SJCRH30 (cell line): ENCODE measurements at regions not wholly inside any gene's neighbourhood (a gene's known extent, or its start where the extent isn't known, plus 50 kb on each side); places are given as distances from the start of the nearest gene placed in this dataset.
"Not testable (repeated sequence)": the region's sequence is repeated elsewhere in the genome, so short reads cannot be mapped to it uniquely, and the experiment has no call there.

Experiments
- DNase-seq, 2 experiments: peaks; one replicate each; pipeline ENCODE4 v3.0.0-alpha.2; 2015 to 2020
- H3K27ac ChIP-seq: fragments of 250-450 bp; sonication (Bioruptor Pico); 2 replicates; pipeline ENCODE4 v1.5.1; 2020; ENCODE audit warnings: mild to moderate bottlenecking, moderate library complexity
- H3K27me3 ChIP-seq: fragments of 250-450 bp; sonication (Bioruptor Pico); 2 replicates; pipeline ENCODE4 v1.5.1; 2020; ENCODE audit warnings: mild to moderate bottlenecking, moderate library complexity
- H3K36me3 ChIP-seq: fragments of 250-450 bp; sonication (Bioruptor Pico); 2 replicates; pipeline ENCODE4 v1.5.1; 2020; ENCODE audit warnings: mild to moderate bottlenecking, moderate library complexity
- H3K4me1 ChIP-seq: fragments of 250-450 bp; sonication (Bioruptor Pico); 2 replicates; pipeline ENCODE4 v1.5.1; 2020; ENCODE audit warnings: mild to moderate bottlenecking, moderate library complexity
- H3K4me3 ChIP-seq: fragments of 250-450 bp; sonication (Bioruptor Pico); 2 replicates; pipeline ENCODE4 v1.5.1; 2020; ENCODE audit warnings: mild to moderate bottlenecking, moderate library complexity
- H3K9me3 ChIP-seq: fragments of 250-450 bp; sonication (Bioruptor Pico); replicated peaks from 2 replicates; pipeline ENCODE4 v1.5.1; 2020; ENCODE audit warnings: mild to moderate bottlenecking, moderate library complexity

- DNase-seq: peak; percentile 1 to 12
Observed at GRCh38 chr21:30023056-30023455, 83.3 kb upstream of the GRIK1 start.

GRCh38 chr21:30014886-30015285 lies 75.1 kb upstream of the GRIK1 start:
- no peak overlapping the region for H3K4me3 ChIP-seq
- H3K36me3 ChIP-seq: no peaks in the 10 kb centered on the region
- no peak overlapping the region for H3K27ac ChIP-seq
- no peaks in the 10 kb centered on the region for H3K9me3 ChIP-seq
- DNase-seq: no peak
- no peaks in the 10 kb centered on the region for H3K27me3 ChIP-seq
- H3K4me1 ChIP-seq: no peaks in the 10 kb centered on the region

More at GRCh38 chr21:30023056-30023455, 83.3 kb upstream of the GRIK1 start:
- H3K27ac ChIP-seq, H3K4me3 ChIP-seq, H3K4me1 ChIP-seq, H3K27me3 ChIP-seq, H3K36me3 ChIP-seq, H3K9me3 ChIP-seq: not testable (repeated sequence)

- DNase-seq: no peak
- Histone ChIP-seq H3K4me3 (no peak overlapping the region), H3K27ac (no peak overlapping the region), H3K9me3 (no peaks in the 10 kb centered on the region), H3K4me1 (no peaks in the 10 kb centered on the region), H3K27me3 (no peaks in the 10 kb centered on the region), H3K36me3 (no peaks in the 10 kb centered on the region)
Observed at GRCh38 chr21:29991624-29992023, 51.8 kb upstream of the GRIK1 start.

- DNase-seq: no peak
- H3K27me3 ChIP-seq: no peaks in the 10 kb centered on the region
- H3K4me3 ChIP-seq: no peak overlapping the region
- H3K27ac ChIP-seq: no peak overlapping the region
- H3K9me3 ChIP-seq: no peaks in the 10 kb centered on the region
- H3K4me1 ChIP-seq: no peaks in the 10 kb centered on the region
- no peaks in the 10 kb centered on the region for H3K36me3 ChIP-seq
Observed at GRCh38 chr21:29989634-29990234, 49.9 kb upstream of the GRIK1 start.
